Aorta (tissue), 5 donors: ENCODE measurements at regions not wholly inside any gene's neighbourhood (a gene's known extent, or its start where the extent isn't known, plus 50 kb on each side); places are given as distances from the start of the nearest gene placed in this dataset.

Experiments used
- ATAC-seq: fragments of 200-7000 bp; cut with Tn5 transposase; one replicate; pipeline ENCODE4 v1.9.1; 2022; ENCODE audit warnings: moderate library complexity; ENCODE audit not compliant: low FRiP score
- DNase-seq, 2 donors: peaks; one replicate each; pipeline ENCODE4 v3.0.0-alpha.2; 2020
- H3K27ac ChIP-seq, 2 donors: one replicate each; pipeline ENCODE4 v1.5.1; 2013; ENCODE audit warnings: low read length in 2 of 2, mild to moderate bottlenecking in 2 of 2, moderate library complexity in 2 of 2, control low read depth in 1 of 2, inconsistent platforms in 1 of 2, low read depth in 1 of 2
- H3K27me3 ChIP-seq, 2 donors: one replicate each; pipeline ENCODE4 v1.6.1; 2013; ENCODE audit warnings: control low read depth in 1 of 2, low read length in 1 of 2, mild to moderate bottlenecking in 1 of 2, moderate library complexity in 1 of 2; ENCODE audit not compliant: insufficient read depth in 2 of 2, control insufficient read depth in 1 of 2
- H3K36me3 ChIP-seq, 2 donors: one replicate each; pipeline ENCODE4 v1.6.1; 2013; ENCODE audit warnings: control low read depth in 1 of 2, low read length in 1 of 2, mild to moderate bottlenecking in 1 of 2; ENCODE audit not compliant: insufficient read depth in 2 of 2, control insufficient read depth in 1 of 2
- H3K4me1 ChIP-seq, 2 donors: one replicate each; pipeline ENCODE4 v1.6.1; 2013; ENCODE audit warnings: low read length in 2 of 2, control low read depth in 1 of 2, mild to moderate bottlenecking in 1 of 2, moderate library complexity in 1 of 2; ENCODE audit not compliant: insufficient read depth in 2 of 2, control insufficient read depth in 1 of 2
- H3K4me3 ChIP-seq, 2 donors: one replicate each; pipeline ENCODE4 v1.5.1; 2013; ENCODE audit warnings: low read length in 2 of 2, control low read depth in 1 of 2, mild to moderate bottlenecking in 1 of 2
- H3K9me3 ChIP-seq: one replicate; pipeline ENCODE4 v1.6.1; 2013; ENCODE audit warnings: mild to moderate bottlenecking, low read length; ENCODE audit not compliant: control insufficient read depth
- WGBS, 2 donors: extraction: QIAGEN DNeasy Blood & Tissue Kit; methylation state at CpG; one replicate each; pipeline ENCODE4 v1.1.7; 2013; 5-methylcytosine and 5-hydroxymethylcytosine counted together
- intact Hi-C, 2 donors: fragments of 100-400 bp; cut with DNase I; formaldehyde crosslinking; loops; one replicate each; pipeline versions ENCODE4 v1.14.2 to v1.15.0; 2022
- donor health status: healthy with polysubstance abuse.
- donor health status: Bipolar disorder and iron deficiency.
- donor health status: DM: no; HTN: no; CAD: no.
- donor health status: DM: no; HTN: no; CAD: no.
- donor health status: DM: yes; HTN: yes; CAD: no.

DNA sequence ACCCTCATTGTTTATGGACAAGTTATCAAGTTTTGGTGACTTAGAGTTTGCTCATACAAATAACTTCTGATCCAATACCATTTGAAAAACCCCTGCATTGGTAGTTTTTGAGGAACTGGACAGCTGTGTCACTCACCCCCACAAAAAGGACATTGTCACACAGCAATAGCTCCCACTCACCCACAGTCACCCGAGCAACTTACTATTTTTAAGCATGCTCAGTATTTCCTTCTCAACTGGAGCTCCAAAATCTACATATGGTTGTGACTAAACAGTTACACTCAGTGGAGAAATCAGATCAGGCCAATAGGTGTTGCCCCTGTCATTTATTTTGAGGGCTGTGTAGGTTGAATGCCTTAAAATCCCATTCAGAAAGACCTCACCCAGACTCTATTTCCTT, 165.2 kb upstream of the AUTS2 start:
- DNase-seq (no peak), ATAC-seq (no peak)
- H3K4me3 ChIP-seq = no peak overlapping the region
- H3K27me3 ChIP-seq = no peaks in the 10 kb centered on the region
- WGBS, 2 donors = 21 to 26% methylated on average over 1 of the region's 1 CpG
- no peaks in the 10 kb centered on the region for H3K36me3 ChIP-seq
- no peaks in the 10 kb centered on the region for H3K4me1 ChIP-seq
- no peaks in the 10 kb centered on the region for H3K9me3 ChIP-seq
- no peak overlapping the region for H3K27ac ChIP-seq
- intact Hi-C loops = no loop called here

- H3K4me1 ChIP-seq = no peaks in the 10 kb centered on the region
Measured at GRCh38 chr7:69434398-69434815, 163.9 kb upstream of the AUTS2 start.

GRCh38 chr7:69435711-69436110, 162.6 kb upstream of the AUTS2 start:
- DNase-seq (no peak), ATAC-seq (no peak)
- Histone ChIP-seq H3K36me3 (no peaks in the 10 kb centered on the region), H3K4me3 (no peak overlapping the region), H3K9me3 (no peaks in the 10 kb centered on the region), H3K27ac (no peak overlapping the region), H3K4me1 (no peaks in the 10 kb centered on the region), H3K27me3 (no peaks in the 10 kb centered on the region)
- 88 to 89% methylated on average over 5 of the region's 5 CpGs for whole genome bisulfite sequencing, 2 donors
- intact Hi-C loops = no loop called here

More at GRCh38 chr7:69434398-69434815, 163.9 kb upstream of the AUTS2 start:
- WGBS, 2 donors = 74 to 82% methylated on average over 5 of the region's 5 CpGs
- intact Hi-C loops = no loop called here
- no peak overlapping the region for H3K27ac ChIP-seq
- H3K36me3 ChIP-seq = no peaks in the 10 kb centered on the region
- ATAC-seq (no peak), DNase-seq (no peak)
- no peak overlapping the region for H3K4me3 ChIP-seq
- no peaks in the 10 kb centered on the region for H3K9me3 ChIP-seq
- H3K27me3 ChIP-seq = no peaks in the 10 kb centered on the region

- Histone ChIP-seq H3K4me1 (no peaks in the 10 kb centered on the region), H3K27me3 (no peaks in the 10 kb centered on the region), H3K9me3 (no peaks in the 10 kb centered on the region), H3K27ac (no peak overlapping the region), H3K4me3 (no peak overlapping the region), H3K36me3 (no peaks in the 10 kb centered on the region)
- no peak for ATAC-seq
- DNase-seq = no peak
- intact Hi-C loops = no loop called here
- 40 to 51% methylated on average over 1 of the region's 1 CpG for WGBS, 2 donors
Measured at GRCh38 chr7:69436946-69437345, 161.3 kb upstream of the AUTS2 start.

GRCh38 chr7:69438584-69439412, 159.5 kb upstream of the AUTS2 start:
- H3K9me3 ChIP-seq = no peaks in the 10 kb centered on the region
- no peaks in the 10 kb centered on the region for H3K4me1 ChIP-seq
- ATAC-seq (no peak), DNase-seq (no peak)
- 53 to 66% methylated on average over 16 of the region's 16 CpGs for WGBS, 2 donors
- H3K4me3 ChIP-seq = no peak overlapping the region
- intact Hi-C loops = no loop called here
- H3K27me3 ChIP-seq = no peaks in the 10 kb centered on the region
- no peaks in the 10 kb centered on the region for H3K36me3 ChIP-seq
- no peak overlapping the region for H3K27ac ChIP-seq

- no peaks in the 10 kb centered on the region for H3K4me1 ChIP-seq
- no peak overlapping the region for H3K4me3 ChIP-seq
- H3K36me3 ChIP-seq = no peaks in the 10 kb centered on the region
- DNase-seq = no peak
- no peaks in the 10 kb centered on the region for H3K27me3 ChIP-seq
- ATAC-seq = no peak
- no peak overlapping the region for H3K27ac ChIP-seq
- WGBS, 2 donors = 90 to 97% methylated on average over 1 of the region's 1 CpG
- intact Hi-C loops = no loop called here
- H3K9me3 ChIP-seq = no peaks in the 10 kb centered on the region
Measured at GRCh38 chr7:69439636-69440325, 158.5 kb upstream of the AUTS2 start.

DNA sequence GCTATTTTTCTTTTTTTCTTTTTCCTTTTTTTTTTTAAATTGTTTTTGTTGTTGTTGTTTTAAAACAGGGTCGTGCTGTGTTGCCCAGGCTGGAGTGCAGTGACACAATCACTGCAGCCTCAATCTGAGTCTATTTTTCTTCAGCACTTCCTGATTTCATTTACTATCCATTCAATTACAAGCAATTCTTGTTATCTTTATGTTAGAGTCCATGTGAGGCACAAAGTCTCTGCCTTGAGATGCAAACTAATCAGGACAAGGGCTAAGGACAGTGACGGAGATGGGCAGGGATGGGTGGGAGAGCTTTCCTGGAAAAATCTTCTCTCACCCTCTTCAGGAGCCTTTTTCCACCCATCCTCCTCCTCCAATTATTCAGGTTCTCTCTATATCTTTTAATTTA, 157.3 kb upstream of the AUTS2 start:
- ATAC-seq (no peak), DNase-seq (no peak)
- H3K4me1 ChIP-seq = no peaks in the 10 kb centered on the region
- H3K27ac ChIP-seq = no peak overlapping the region
- intact Hi-C loops = no loop called here
- WGBS, 2 donors = 68 to 72% methylated on average over 2 of the region's 2 CpGs
- H3K4me3 ChIP-seq = no peak overlapping the region
- H3K36me3 ChIP-seq = no peaks in the 10 kb centered on the region
- no peaks in the 10 kb centered on the region for H3K27me3 ChIP-seq
- peaks cover 1% of the 10 kb centered on the region for H3K9me3 ChIP-seq

- Histone ChIP-seq H3K36me3 (no peaks in the 10 kb centered on the region), H3K27ac (no peak overlapping the region), H3K9me3 (peaks cover 1% of the 10 kb centered on the region), H3K27me3 (no peaks in the 10 kb centered on the region), H3K4me1 (no peaks in the 10 kb centered on the region), H3K4me3 (no peak overlapping the region)
- intact Hi-C loops = no loop called here
- no peak for DNase-seq
- no peak for ATAC-seq
- 61 to 64% methylated on average over 2 of the region's 2 CpGs for WGBS, 2 donors
Measured at GRCh38 chr7:69443136-69443535, 155.1 kb upstream of the AUTS2 start.

GRCh38 chr7:69445541-69445940, 152.7 kb upstream of the AUTS2 start:
- H3K27ac ChIP-seq = no peak overlapping the region
- H3K36me3 ChIP-seq = no peaks in the 10 kb centered on the region
- H3K4me3 ChIP-seq = no peak overlapping the region
- H3K4me1 ChIP-seq = no peaks in the 10 kb centered on the region
- intact Hi-C loops = no loop called here
- ATAC-seq (no peak), DNase-seq (no peak)
- 79 to 80% methylated on average over 11 of the region's 11 CpGs for WGBS, 2 donors
- H3K27me3 ChIP-seq = no peaks in the 10 kb centered on the region
- H3K9me3 ChIP-seq = peaks cover 1% of the 10 kb centered on the region
